ENCODE measurements at regions not wholly inside any gene's neighbourhood (a gene's known extent, or its start where the extent isn't known, plus 50 kb on each side); places are given as distances from the start of the nearest gene placed in this dataset.

GRCh38 chr13:81682081-81682630 is 1341.2 kb upstream of the SPRY2 start:
- no peak overlapping the region for H3K27ac ChIP-seq
- H3K4me1 ChIP-seq, result no peaks in the 10 kb centered on the region
- H3K36me3 ChIP-seq, result no peaks in the 10 kb centered on the region
- TF ChIP-seq POLR2A (IDR thresholded peaks at IDR 0.05), result no peak
- TF ChIP-seq, protein P1, sequence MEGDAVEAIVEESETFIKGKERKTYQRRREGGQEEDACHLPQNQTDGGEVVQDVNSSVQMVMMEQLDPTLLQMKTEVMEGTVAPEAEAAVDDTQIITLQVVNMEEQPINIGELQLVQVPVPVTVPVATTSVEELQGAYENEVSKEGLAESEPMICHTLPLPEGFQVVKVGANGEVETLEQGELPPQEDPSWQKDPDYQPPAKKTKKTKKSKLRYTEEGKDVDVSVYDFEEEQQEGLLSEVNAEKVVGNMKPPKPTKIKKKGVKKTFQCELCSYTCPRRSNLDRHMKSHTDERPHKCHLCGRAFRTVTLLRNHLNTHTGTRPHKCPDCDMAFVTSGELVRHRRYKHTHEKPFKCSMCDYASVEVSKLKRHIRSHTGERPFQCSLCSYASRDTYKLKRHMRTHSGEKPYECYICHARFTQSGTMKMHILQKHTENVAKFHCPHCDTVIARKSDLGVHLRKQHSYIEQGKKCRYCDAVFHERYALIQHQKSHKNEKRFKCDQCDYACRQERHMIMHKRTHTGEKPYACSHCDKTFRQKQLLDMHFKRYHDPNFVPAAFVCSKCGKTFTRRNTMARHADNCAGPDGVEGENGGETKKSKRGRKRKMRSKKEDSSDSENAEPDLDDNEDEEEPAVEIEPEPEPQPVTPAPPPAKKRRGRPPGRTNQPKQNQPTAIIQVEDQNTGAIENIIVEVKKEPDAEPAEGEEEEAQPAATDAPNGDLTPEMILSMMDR (IDR thresholded peaks at IDR 0.05), result no peak
- H3K4me3 ChIP-seq, result no peak overlapping the region
- H3K9me3 ChIP-seq, result no peaks in the 10 kb centered on the region
- intact Hi-C loops (cut with DNase I; ENCODE audit: low total_unique reads), result no loop called here
- no peaks in the 10 kb centered on the region for H3K27me3 ChIP-seq
- no peak for DNase-seq

- H3K27me3 ChIP-seq, result no peaks in the 10 kb centered on the region
- no peaks in the 10 kb centered on the region for H3K9me3 ChIP-seq
- DNase-seq, result no peak
- H3K27ac ChIP-seq, result no peak overlapping the region
- intact Hi-C loops (cut with DNase I; ENCODE audit: low total_unique reads), result no loop called here
- peaks cover 0 to 4% of the 10 kb centered on the region in 2 donors for H3K36me3 ChIP-seq
- TF ChIP-seq, protein P1 (IDR thresholded peaks at IDR 0.05), result no peak
- no peak for TF ChIP-seq POLR2A (IDR thresholded peaks at IDR 0.05)
- H3K4me1 ChIP-seq, result no peaks in the 10 kb centered on the region
- no peak overlapping the region for H3K4me3 ChIP-seq
Observed at GRCh38 chr13:81677857-81678256, 1336.9 kb upstream of the SPRY2 start.

- Histone ChIP-seq H3K36me3 (peaks cover 0 to 4% of the 10 kb centered on the region in 2 donors), H3K9me3 (no peaks in the 10 kb centered on the region), H3K4me3 (no peak overlapping the region), H3K27ac (no peak overlapping the region), H3K4me1 (no peaks in the 10 kb centered on the region), H3K27me3 (no peaks in the 10 kb centered on the region)
- intact Hi-C loops (cut with DNase I; ENCODE audit: low total_unique reads), result no loop called here
- no peak for DNase-seq
- TF ChIP-seq POLR2A (IDR thresholded peaks at IDR 0.05), result no peak
- TF ChIP-seq, protein P1 (IDR thresholded peaks at IDR 0.05), result no peak
Observed at GRCh38 chr13:81676008-81676407, 1335.1 kb upstream of the SPRY2 start.

GRCh38 chr13:81671064-81671463 is 1330.1 kb upstream of the SPRY2 start:
- Histone ChIP-seq H3K4me1 (no peaks in the 10 kb centered on the region), H3K9me3 (no peaks in the 10 kb centered on the region), H3K36me3 (peaks cover 0 to 4% of the 10 kb centered on the region in 2 donors), H3K27ac (no peak overlapping the region), H3K4me3 (no peak overlapping the region), H3K27me3 (no peaks in the 10 kb centered on the region)
- intact Hi-C loops (cut with DNase I; ENCODE audit: low total_unique reads), result no loop called here
- no peak for DNase-seq
- TF ChIP-seq POLR2A (IDR thresholded peaks at IDR 0.05), result no peak
- TF ChIP-seq, protein P1 (IDR thresholded peaks at IDR 0.05), result no peak

- TF ChIP-seq POLR2A (IDR thresholded peaks at IDR 0.05), result no peak
- TF ChIP-seq, protein P1 (IDR thresholded peaks at IDR 0.05), result no peak
Observed at GRCh38 chr13:81670048-81670447, 1329.1 kb upstream of the SPRY2 start.

More at GRCh38 chr13:81670048-81670447, 1329.1 kb upstream of the SPRY2 start:
- no peaks in the 10 kb centered on the region for H3K27me3 ChIP-seq
- no peak overlapping the region for H3K27ac ChIP-seq
- no peaks in the 10 kb centered on the region for H3K9me3 ChIP-seq
- no peak overlapping the region for H3K4me3 ChIP-seq
- no peak for DNase-seq
- peaks cover 0 to 4% of the 10 kb centered on the region in 2 donors for H3K36me3 ChIP-seq
- intact Hi-C loops (cut with DNase I; ENCODE audit: low total_unique reads), result no loop called here
- no peaks in the 10 kb centered on the region for H3K4me1 ChIP-seq
